ENCODE measurements at regions not wholly inside any gene's neighbourhood (a gene's known extent, or its start where the extent isn't known, plus 50 kb on each side); places are given as distances from the start of the nearest gene placed in this dataset.

GRCh38 chr4:166518315-166518714 lies 645.3 kb downstream of the TLL1 start:
- Histone ChIP-seq H3K27ac (ENCODE audit: low read depth, low read length) (no peak overlapping the region), H3K9me3 (ENCODE audit: insufficient read depth, low read length) (no peaks in the 10 kb centered on the region), H3K4me2 (ENCODE audit: low read depth, low read length, poor library complexity, severe bottlenecking) (no peak overlapping the region), H3K79me2 (ENCODE audit: insufficient read depth, low read length) (no peaks in the 10 kb centered on the region), H3K9ac (ENCODE audit: low read length) (no peak overlapping the region), H2AFZ (ENCODE audit: low read depth, low read length, severe bottlenecking) (no peak overlapping the region), H4K20me1 (ENCODE audit: low read depth, low read length) (no peaks in the 10 kb centered on the region), H3K36me3 (ENCODE audit: low read length) (no peaks in the 10 kb centered on the region), H3K27me3 (ENCODE audit: low read length) (no peaks in the 10 kb centered on the region), H3K9me2 (replicated peaks; ENCODE audit: insufficient read depth, low read length) (no peaks in the 10 kb centered on the region), H3K4me3 (ENCODE audit: insufficient read depth, low read length, poor library complexity, severe bottlenecking) (no peak overlapping the region), H3F3A (ENCODE audit: insufficient read depth) (no peaks in the 10 kb centered on the region)
- no peak for TF ChIP-seq CTCF (IDR thresholded peaks at IDR 0.05; ENCODE audit: insufficient read depth, low read length, poor library complexity, severe bottlenecking)
- TF ChIP-seq EZH2phosphoT487 (conservative IDR thresholded peaks at IDR 0.05; ENCODE audit: low read length) = no peak

- H3K4me2 ChIP-seq (ENCODE audit: low read depth, low read length, poor library complexity, severe bottlenecking) = no peak overlapping the region
- H3K27me3 ChIP-seq (ENCODE audit: low read length) = no peaks in the 10 kb centered on the region
- H3K9ac ChIP-seq (ENCODE audit: low read length) = no peak overlapping the region
- no peak overlapping the region for H3K4me3 ChIP-seq (ENCODE audit: insufficient read depth, low read length, poor library complexity, severe bottlenecking)
- no peaks in the 10 kb centered on the region for H4K20me1 ChIP-seq (ENCODE audit: low read depth, low read length)
- no peaks in the 10 kb centered on the region for H3K36me3 ChIP-seq (ENCODE audit: low read length)
- H3F3A ChIP-seq (ENCODE audit: insufficient read depth) = no peaks in the 10 kb centered on the region
- no peaks in the 10 kb centered on the region for H3K9me2 ChIP-seq (replicated peaks; ENCODE audit: insufficient read depth, low read length)
- H3K27ac ChIP-seq (ENCODE audit: low read depth, low read length) = no peak overlapping the region
- H3K9me3 ChIP-seq (ENCODE audit: insufficient read depth, low read length) = no peaks in the 10 kb centered on the region
- no peaks in the 10 kb centered on the region for H3K79me2 ChIP-seq (ENCODE audit: insufficient read depth, low read length)
- H2AFZ ChIP-seq (ENCODE audit: low read depth, low read length, severe bottlenecking) = no peak overlapping the region
- no peak for TF ChIP-seq CTCF (IDR thresholded peaks at IDR 0.05; ENCODE audit: insufficient read depth, low read length, poor library complexity, severe bottlenecking)
- TF ChIP-seq EZH2phosphoT487 (conservative IDR thresholded peaks at IDR 0.05; ENCODE audit: low read length) = no peak
Observed at GRCh38 chr4:166518776-166519175, 645.7 kb downstream of the TLL1 start.

GRCh38 chr4:166519774-166520173 lies 646.7 kb downstream of the TLL1 start:
- Histone ChIP-seq H3K4me2 (ENCODE audit: low read depth, low read length, poor library complexity, severe bottlenecking) (no peak overlapping the region), H3K36me3 (ENCODE audit: low read length) (no peaks in the 10 kb centered on the region), H3K27ac (ENCODE audit: low read depth, low read length) (no peak overlapping the region), H3K79me2 (ENCODE audit: insufficient read depth, low read length) (no peaks in the 10 kb centered on the region), H3F3A (ENCODE audit: insufficient read depth) (no peaks in the 10 kb centered on the region), H3K9me3 (ENCODE audit: insufficient read depth, low read length) (no peaks in the 10 kb centered on the region), H3K9ac (ENCODE audit: low read length) (no peak overlapping the region), H4K20me1 (ENCODE audit: low read depth, low read length) (no peaks in the 10 kb centered on the region), H2AFZ (ENCODE audit: low read depth, low read length, severe bottlenecking) (no peak overlapping the region), H3K27me3 (ENCODE audit: low read length) (no peaks in the 10 kb centered on the region), H3K9me2 (replicated peaks; ENCODE audit: insufficient read depth, low read length) (no peaks in the 10 kb centered on the region), H3K4me3 (ENCODE audit: insufficient read depth, low read length, poor library complexity, severe bottlenecking) (no peak overlapping the region)
- TF ChIP-seq EZH2phosphoT487 (conservative IDR thresholded peaks at IDR 0.05; ENCODE audit: low read length) (no peak), CTCF (IDR thresholded peaks at IDR 0.05; ENCODE audit: insufficient read depth, low read length, poor library complexity, severe bottlenecking) (no peak)

Measured in SU-DHL-6 (cell line).